GM23338 (cell line): ENCODE measurements at regions not wholly inside any gene's neighbourhood (a gene's known extent, or its start where the extent isn't known, plus 50 kb on each side); places are given as distances from the start of the nearest gene placed in this dataset.

Experiments used
- ATAC-seq: fragments of 200-7000 bp; cut with Tn5 transposase; 3 replicates; pipeline ENCODE4 v1.9.1; 2020
- DNase-seq: peaks from one replicate; pipeline ENCODE4 v3.0.0-alpha.2; 2015; ENCODE audit warnings: low spot score
- H2AFZ ChIP-seq: fragments of 200-600 bp; sonication (generic); 2 replicates; pipeline ENCODE4 v1.8.0; 2016; ENCODE audit warnings: antibody characterized with exemption, mild to moderate bottlenecking, moderate library complexity
- H3F3A ChIP-seq: fragments of 200-600 bp; sonication (generic); replicated peaks from 2 replicates; pipeline ENCODE4 v1.8.0; 2017; ENCODE audit warnings: antibody characterized with exemption, mixed run types, low read depth
- H3K27ac ChIP-seq: fragments of 200-600 bp; sonication (generic); 2 replicates; pipeline ENCODE4 v1.6.1; 2016; ENCODE audit warnings: low read depth
- H3K27me3 ChIP-seq: fragments of 200-600 bp; sonication (generic); 2 replicates; pipeline ENCODE4 v1.8.0; 2016; ENCODE audit warnings: mild to moderate bottlenecking, mixed run types, moderate library complexity; ENCODE audit not compliant: insufficient read depth
- H3K36me3 ChIP-seq: fragments of 200-600 bp; sonication (generic); 2 replicates; pipeline ENCODE4 v1.8.0; 2016; ENCODE audit warnings: mild to moderate bottlenecking; ENCODE audit not compliant: insufficient read depth
- H3K4me1 ChIP-seq: fragments of 200-600 bp; sonication (generic); 2 replicates; pipeline ENCODE4 v1.8.0; 2016; ENCODE audit warnings: mild to moderate bottlenecking, moderate library complexity; ENCODE audit not compliant: insufficient read depth
- H3K4me2 ChIP-seq: fragments of 200-600 bp; sonication (generic); 2 replicates; pipeline ENCODE4 v1.7.1; 2017; ENCODE audit warnings: mixed run types
- H3K4me3 ChIP-seq: fragments of 200-600 bp; sonication (generic); 2 replicates; pipeline ENCODE4 v1.6.1; 2016; ENCODE audit warnings: mixed run types
- H3K79me2 ChIP-seq: fragments of 200-600 bp; sonication (generic); replicated peaks from 2 replicates; pipeline ENCODE4 v1.8.0; 2017; ENCODE audit warnings: mild to moderate bottlenecking; ENCODE audit not compliant: insufficient read depth
- H3K9me2 ChIP-seq: fragments of 200-600 bp; sonication (generic); 2 replicates; pipeline ENCODE4 v1.8.0; 2017; ENCODE audit not compliant: insufficient read depth
- H4K20me1 ChIP-seq: fragments of 200-600 bp; sonication (generic); replicated peaks from 2 replicates; pipeline ENCODE4 v1.8.0; 2017; ENCODE audit warnings: mild to moderate bottlenecking; ENCODE audit not compliant: insufficient read depth
- H3K27ac Mint-ChIP-seq: 2 replicates; pipeline ENCODE4 v1.8.0; 2020; ENCODE audit warnings: inconsistent platforms, mild to moderate bottlenecking, moderate library complexity, mixed read lengths
- H3K27me3 Mint-ChIP-seq: 3 replicates; pipeline ENCODE4 v1.8.0; 2022; ENCODE audit warnings: low read depth, mild to moderate bottlenecking, moderate library complexity, mixed read lengths, inconsistent platforms; ENCODE audit not compliant: insufficient read depth, poor library complexity
- H3K36me3 Mint-ChIP-seq: 3 replicates; pipeline ENCODE4 v1.8.0; 2021; ENCODE audit warnings: low read depth, mild to moderate bottlenecking, inconsistent platforms, moderate library complexity, mixed read lengths
- H3K4me1 Mint-ChIP-seq: 3 replicates; pipeline ENCODE4 v1.8.0; 2020; ENCODE audit warnings: mild to moderate bottlenecking, inconsistent platforms, mixed read lengths
- H3K4me3 Mint-ChIP-seq: 3 replicates; pipeline ENCODE4 v1.8.0; 2021; ENCODE audit warnings: moderate library complexity, mild to moderate bottlenecking, inconsistent platforms, mixed read lengths
- H3K9me3 Mint-ChIP-seq: 3 replicates; pipeline ENCODE4 v1.8.0; 2020; ENCODE audit warnings: moderate library complexity, mild to moderate bottlenecking, inconsistent platforms, mixed read lengths
- CREB1 ChIP-seq: fragments of 250-450 bp; sonication (Bioruptor Pico); IDR thresholded peaks from 2 replicates; pipeline ENCODE4 v1.5.0; 2020; ENCODE audit warnings: low read depth, mild to moderate bottlenecking, moderate library complexity
- NANOG ChIP-seq: IDR thresholded peaks from 2 replicates; pipeline ENCODE4 v1.6.1; 2016; ENCODE audit warnings: antibody characterized with exemption, borderline replicate concordance
- POLR2AphosphoS5 ChIP-seq: IDR thresholded peaks from 2 replicates; pipeline ENCODE4 v1.6.1; 2016; ENCODE audit warnings: antibody characterized with exemption, low read depth
- STAT1 ChIP-seq: IDR thresholded peaks from one replicate; pipeline ENCODE4 v1.6.1; 2016; ENCODE audit warnings: antibody characterized with exemption; ENCODE audit not compliant: unreplicated experiment
- ZNF331 ChIP-seq: fragments of 250-450 bp; sonication (Bioruptor Pico); IDR thresholded peaks from 2 replicates; pipeline ENCODE4 v1.5.0; 2020; ENCODE audit warnings: low read depth, mild to moderate bottlenecking, moderate library complexity
- TF ChIP-seq, protein P1 (sequence below), 2 experiments: fragments of 200-600 bp in 1 of 2; sonication (generic) in 1 of 2; conservative IDR thresholded peaks; 2 replicates each; pipeline versions ENCODE4 v1.5.1 to v1.6.1; 2016 to 2017; ENCODE audit warnings: antibody characterized with exemption in 2 of 2, low read depth in 2 of 2, mild to moderate bottlenecking in 2 of 2, moderate library complexity in 1 of 2
- TF ChIP-seq, protein P2 (sequence below): IDR thresholded peaks from one replicate; pipeline ENCODE4 v1.6.1; 2018; ENCODE audit warnings: antibody characterized with exemption; ENCODE audit not compliant: unreplicated experiment
- TF ChIP-seq, protein P3 (sequence below): fragments of 250-450 bp; sonication (Bioruptor Pico); IDR thresholded peaks from 2 replicates; pipeline ENCODE4 v1.5.0; 2020; ENCODE audit warnings: mild to moderate bottlenecking, moderate library complexity
- TF ChIP-seq, protein P4 (sequence below): IDR thresholded peaks from 2 replicates; pipeline ENCODE4 v1.6.1; 2016; ENCODE audit warnings: antibody characterized with exemption

DNA sequence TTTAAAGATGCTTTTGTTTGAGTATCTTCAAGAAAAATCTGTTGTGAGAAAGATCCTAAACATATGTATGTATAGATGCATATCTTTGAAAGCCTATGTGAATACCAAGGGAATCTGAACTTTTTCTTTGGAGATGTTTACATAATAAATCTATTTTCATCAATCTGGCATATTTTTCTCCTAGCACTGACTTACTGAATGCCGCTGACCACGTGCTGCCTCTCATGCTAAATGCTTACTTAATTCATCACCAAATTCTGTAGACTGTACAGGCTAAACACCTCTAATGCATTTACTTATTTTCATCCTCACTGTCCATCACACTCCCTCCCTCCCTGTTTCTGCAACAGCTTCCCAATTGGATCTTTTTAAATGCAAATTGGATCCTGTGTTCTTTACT is 566.2 kb upstream of the WWC1 start:
- peak; percentile 38; the same call in 1 of the 2 replicates for TF ChIP-seq NANOG
- TF ChIP-seq, protein P1, sequence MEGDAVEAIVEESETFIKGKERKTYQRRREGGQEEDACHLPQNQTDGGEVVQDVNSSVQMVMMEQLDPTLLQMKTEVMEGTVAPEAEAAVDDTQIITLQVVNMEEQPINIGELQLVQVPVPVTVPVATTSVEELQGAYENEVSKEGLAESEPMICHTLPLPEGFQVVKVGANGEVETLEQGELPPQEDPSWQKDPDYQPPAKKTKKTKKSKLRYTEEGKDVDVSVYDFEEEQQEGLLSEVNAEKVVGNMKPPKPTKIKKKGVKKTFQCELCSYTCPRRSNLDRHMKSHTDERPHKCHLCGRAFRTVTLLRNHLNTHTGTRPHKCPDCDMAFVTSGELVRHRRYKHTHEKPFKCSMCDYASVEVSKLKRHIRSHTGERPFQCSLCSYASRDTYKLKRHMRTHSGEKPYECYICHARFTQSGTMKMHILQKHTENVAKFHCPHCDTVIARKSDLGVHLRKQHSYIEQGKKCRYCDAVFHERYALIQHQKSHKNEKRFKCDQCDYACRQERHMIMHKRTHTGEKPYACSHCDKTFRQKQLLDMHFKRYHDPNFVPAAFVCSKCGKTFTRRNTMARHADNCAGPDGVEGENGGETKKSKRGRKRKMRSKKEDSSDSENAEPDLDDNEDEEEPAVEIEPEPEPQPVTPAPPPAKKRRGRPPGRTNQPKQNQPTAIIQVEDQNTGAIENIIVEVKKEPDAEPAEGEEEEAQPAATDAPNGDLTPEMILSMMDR (conservative IDR thresholded peaks at IDR 0.05; ENCODE audit: low read depth in 2 of 2): no peak
- TF ChIP-seq, protein P2, sequence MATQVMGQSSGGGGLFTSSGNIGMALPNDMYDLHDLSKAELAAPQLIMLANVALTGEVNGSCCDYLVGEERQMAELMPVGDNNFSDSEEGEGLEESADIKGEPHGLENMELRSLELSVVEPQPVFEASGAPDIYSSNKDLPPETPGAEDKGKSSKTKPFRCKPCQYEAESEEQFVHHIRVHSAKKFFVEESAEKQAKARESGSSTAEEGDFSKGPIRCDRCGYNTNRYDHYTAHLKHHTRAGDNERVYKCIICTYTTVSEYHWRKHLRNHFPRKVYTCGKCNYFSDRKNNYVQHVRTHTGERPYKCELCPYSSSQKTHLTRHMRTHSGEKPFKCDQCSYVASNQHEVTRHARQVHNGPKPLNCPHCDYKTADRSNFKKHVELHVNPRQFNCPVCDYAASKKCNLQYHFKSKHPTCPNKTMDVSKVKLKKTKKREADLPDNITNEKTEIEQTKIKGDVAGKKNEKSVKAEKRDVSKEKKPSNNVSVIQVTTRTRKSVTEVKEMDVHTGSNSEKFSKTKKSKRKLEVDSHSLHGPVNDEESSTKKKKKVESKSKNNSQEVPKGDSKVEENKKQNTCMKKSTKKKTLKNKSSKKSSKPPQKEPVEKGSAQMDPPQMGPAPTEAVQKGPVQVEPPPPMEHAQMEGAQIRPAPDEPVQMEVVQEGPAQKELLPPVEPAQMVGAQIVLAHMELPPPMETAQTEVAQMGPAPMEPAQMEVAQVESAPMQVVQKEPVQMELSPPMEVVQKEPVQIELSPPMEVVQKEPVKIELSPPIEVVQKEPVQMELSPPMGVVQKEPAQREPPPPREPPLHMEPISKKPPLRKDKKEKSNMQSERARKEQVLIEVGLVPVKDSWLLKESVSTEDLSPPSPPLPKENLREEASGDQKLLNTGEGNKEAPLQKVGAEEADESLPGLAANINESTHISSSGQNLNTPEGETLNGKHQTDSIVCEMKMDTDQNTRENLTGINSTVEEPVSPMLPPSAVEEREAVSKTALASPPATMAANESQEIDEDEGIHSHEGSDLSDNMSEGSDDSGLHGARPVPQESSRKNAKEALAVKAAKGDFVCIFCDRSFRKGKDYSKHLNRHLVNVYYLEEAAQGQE: no peak
- no peak for TF ChIP-seq CREB1
- no peak for TF ChIP-seq POLR2AphosphoS5
- TF ChIP-seq, protein P3, sequence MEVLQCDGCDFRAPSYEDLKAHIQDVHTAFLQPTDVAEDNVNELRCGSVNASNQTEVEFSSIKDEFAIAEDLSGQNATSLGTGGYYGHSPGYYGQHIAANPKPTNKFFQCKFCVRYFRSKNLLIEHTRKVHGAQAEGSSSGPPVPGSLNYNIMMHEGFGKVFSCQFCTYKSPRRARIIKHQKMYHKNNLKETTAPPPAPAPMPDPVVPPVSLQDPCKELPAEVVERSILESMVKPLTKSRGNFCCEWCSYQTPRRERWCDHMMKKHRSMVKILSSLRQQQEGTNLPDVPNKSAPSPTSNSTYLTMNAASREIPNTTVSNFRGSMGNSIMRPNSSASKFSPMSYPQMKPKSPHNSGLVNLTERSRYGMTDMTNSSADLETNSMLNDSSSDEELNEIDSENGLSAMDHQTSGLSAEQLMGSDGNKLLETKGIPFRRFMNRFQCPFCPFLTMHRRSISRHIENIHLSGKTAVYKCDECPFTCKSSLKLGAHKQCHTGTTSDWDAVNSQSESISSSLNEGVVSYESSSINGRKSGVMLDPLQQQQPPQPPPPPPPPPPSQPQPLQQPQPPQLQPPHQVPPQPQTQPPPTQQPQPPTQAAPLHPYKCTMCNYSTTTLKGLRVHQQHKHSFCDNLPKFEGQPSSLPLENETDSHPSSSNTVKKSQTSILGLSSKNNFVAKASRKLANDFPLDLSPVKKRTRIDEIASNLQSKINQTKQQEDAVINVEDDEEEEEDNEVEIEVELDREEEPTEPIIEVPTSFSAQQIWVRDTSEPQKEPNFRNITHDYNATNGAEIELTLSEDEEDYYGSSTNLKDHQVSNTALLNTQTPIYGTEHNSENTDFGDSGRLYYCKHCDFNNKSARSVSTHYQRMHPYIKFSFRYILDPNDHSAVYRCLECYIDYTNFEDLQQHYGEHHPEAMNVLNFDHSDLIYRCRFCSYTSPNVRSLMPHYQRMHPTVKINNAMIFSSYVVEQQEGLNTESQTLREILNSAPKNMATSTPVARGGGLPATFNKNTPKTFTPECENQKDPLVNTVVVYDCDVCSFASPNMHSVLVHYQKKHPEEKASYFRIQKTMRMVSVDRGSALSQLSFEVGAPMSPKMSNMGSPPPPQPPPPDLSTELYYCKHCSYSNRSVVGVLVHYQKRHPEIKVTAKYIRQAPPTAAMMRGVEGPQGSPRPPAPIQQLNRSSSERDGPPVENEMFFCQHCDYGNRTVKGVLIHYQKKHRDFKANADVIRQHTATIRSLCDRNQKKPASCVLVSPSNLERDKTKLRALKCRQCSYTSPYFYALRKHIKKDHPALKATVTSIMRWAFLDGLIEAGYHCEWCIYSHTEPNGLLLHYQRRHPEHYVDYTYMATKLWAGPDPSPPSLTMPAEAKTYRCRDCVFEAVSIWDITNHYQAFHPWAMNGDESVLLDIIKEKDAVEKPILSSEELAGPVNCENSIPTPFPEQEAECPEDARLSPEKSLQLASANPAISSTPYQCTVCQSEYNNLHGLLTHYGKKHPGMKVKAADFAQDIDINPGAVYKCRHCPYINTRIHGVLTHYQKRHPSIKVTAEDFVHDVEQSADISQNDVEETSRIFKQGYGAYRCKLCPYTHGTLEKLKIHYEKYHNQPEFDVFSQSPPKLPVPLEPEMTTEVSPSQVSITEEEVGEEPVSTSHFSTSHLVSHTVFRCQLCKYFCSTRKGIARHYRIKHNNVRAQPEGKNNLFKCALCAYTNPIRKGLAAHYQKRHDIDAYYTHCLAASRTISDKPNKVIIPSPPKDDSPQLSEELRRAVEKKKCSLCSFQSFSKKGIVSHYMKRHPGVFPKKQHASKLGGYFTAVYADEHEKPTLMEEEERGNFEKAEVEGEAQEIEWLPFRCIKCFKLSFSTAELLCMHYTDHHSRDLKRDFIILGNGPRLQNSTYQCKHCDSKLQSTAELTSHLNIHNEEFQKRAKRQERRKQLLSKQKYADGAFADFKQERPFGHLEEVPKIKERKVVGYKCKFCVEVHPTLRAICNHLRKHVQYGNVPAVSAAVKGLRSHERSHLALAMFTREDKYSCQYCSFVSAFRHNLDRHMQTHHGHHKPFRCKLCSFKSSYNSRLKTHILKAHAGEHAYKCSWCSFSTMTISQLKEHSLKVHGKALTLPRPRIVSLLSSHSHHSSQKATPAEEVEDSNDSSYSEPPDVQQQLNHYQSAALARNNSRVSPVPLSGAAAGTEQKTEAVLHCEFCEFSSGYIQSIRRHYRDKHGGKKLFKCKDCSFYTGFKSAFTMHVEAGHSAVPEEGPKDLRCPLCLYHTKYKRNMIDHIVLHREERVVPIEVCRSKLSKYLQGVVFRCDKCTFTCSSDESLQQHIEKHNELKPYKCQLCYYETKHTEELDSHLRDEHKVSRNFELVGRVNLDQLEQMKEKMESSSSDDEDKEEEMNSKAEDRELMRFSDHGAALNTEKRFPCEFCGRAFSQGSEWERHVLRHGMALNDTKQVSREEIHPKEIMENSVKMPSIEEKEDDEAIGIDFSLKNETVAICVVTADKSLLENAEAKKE: no peak
- no peak for TF ChIP-seq ZNF331 (CRISPR knock-in tag)
- TF ChIP-seq STAT1: no peak
- TF ChIP-seq, protein P4, sequence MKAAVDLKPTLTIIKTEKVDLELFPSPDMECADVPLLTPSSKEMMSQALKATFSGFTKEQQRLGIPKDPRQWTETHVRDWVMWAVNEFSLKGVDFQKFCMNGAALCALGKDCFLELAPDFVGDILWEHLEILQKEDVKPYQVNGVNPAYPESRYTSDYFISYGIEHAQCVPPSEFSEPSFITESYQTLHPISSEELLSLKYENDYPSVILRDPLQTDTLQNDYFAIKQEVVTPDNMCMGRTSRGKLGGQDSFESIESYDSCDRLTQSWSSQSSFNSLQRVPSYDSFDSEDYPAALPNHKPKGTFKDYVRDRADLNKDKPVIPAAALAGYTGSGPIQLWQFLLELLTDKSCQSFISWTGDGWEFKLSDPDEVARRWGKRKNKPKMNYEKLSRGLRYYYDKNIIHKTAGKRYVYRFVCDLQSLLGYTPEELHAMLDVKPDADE: no peak
- H3K4me3 Mint-ChIP-seq: no peak overlapping the region
- Histone ChIP-seq H3K79me2 (no peaks in the 10 kb centered on the region), H3K4me1 (peaks cover 52% of the 10 kb centered on the region), H3K9me2 (no peaks in the 10 kb centered on the region), H3F3A (no peaks in the 10 kb centered on the region), H3K4me2 (peak overlapping the region; percentile 35; the same call in 1 of the 2 replicates), H2AFZ (no peak overlapping the region), H3K4me3 (no peak overlapping the region), H3K27me3 (no peaks in the 10 kb centered on the region), H3K36me3 (no peaks in the 10 kb centered on the region), H3K27ac (no peak overlapping the region; the same call in 1 of the 2 replicates), H4K20me1 (no peaks in the 10 kb centered on the region)
- peaks cover 5% of the 10 kb centered on the region for H3K27me3 Mint-ChIP-seq
- no peaks in the 10 kb centered on the region for H3K9me3 Mint-ChIP-seq
- peaks cover 4% of the 10 kb centered on the region; the same call in 2 of the 3 replicates for H3K36me3 Mint-ChIP-seq
- H3K27ac Mint-ChIP-seq: 0 out of 2 replicates have a peak overlapping the region, but pooled peaks have one; percentile 25
- ATAC-seq: no peak
- DNase-seq: no peak
- H3K4me1 Mint-ChIP-seq: peaks cover 57% of the 10 kb centered on the region
